GM12873 (cell line): ENCODE measurements at regions not wholly inside any gene's neighbourhood (a gene's known extent, or its start where the extent isn't known, plus 50 kb on each side); places are given as distances from the start of the nearest gene placed in this dataset.

Source experiments
- CTCF ChIP-seq: IDR thresholded peaks from 2 replicates; pipeline ENCODE4 v1.5.1; 2012; ENCODE audit warnings: low read depth, mild to moderate bottlenecking, moderate library complexity, low read length, control low read depth; ENCODE audit not compliant: insufficient read depth; ENCODE audit errors: missing control alignments

GRCh38 chr4:53693909-53694308 lies 102.6 kb upstream of the LNX1 start:
- TF ChIP-seq CTCF: no peak

GRCh38 chr4:53693408-53693807 lies 102.1 kb upstream of the LNX1 start:
- no peak for TF ChIP-seq CTCF

GRCh38 chr4:53688186-53688790 lies 97.0 kb upstream of the LNX1 start:
- TF ChIP-seq CTCF: no peak

GRCh38 chr4:53686521-53686920 lies 95.2 kb upstream of the LNX1 start:
- no peak for TF ChIP-seq CTCF

GRCh38 chr4:53684136-53685130 lies 93.1 kb upstream of the LNX1 start:
- TF ChIP-seq CTCF: no peak

GRCh38 chr4:53682908-53683307 lies 91.6 kb upstream of the LNX1 start:
- TF ChIP-seq CTCF: no peak

- TF ChIP-seq CTCF: no peak
Observed at GRCh38 chr4:53682196-53682595, 90.9 kb upstream of the LNX1 start.
